GM21423 (cell line): ENCODE measurements at regions not wholly inside any gene's neighbourhood (a gene's known extent, or its start where the extent isn't known, plus 50 kb on each side); places are given as distances from the start of the nearest gene placed in this dataset.

Experiments used
- ATAC-seq: cut with Tn5 transposase; IDR thresholded peaks from one replicate; pipeline ENCODE4 v1.9.1; 2021; ENCODE audit warnings: mild to moderate bottlenecking, moderate library complexity; ENCODE audit not compliant: unreplicated experiment

- ATAC-seq: no peak
These were observed 103.0 kb downstream of the EDN3 start for GRCh38 chr20:59403261-59403961.

- ATAC-seq: no peak
These were observed 103.5 kb downstream of the EDN3 start for GRCh38 chr20:59403962-59404314.

DNA sequence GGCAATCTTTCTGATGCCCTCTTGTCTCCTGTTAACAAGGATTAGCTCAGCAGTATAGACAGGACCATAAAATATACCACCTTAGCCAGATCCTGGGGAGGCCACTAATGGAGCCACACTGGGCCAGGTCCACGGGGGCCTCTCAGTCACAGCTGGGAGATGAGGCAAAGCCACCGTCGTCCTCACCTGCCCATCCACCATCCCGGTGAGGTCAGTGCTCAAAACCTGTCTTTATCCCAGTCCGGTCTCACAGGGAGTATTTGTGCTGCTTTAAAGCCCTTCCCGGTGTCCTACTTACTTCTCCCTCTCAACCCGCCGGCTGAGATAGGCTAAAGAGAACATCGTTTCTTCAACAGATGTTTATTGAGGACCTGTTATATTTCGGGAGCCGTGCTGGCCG lies 104.3 kb downstream of the EDN3 start:
- ATAC-seq: no peak

- ATAC-seq: no peak
These were observed 105.1 kb downstream of the EDN3 start for GRCh38 chr20:59405226-59406200.

DNA sequence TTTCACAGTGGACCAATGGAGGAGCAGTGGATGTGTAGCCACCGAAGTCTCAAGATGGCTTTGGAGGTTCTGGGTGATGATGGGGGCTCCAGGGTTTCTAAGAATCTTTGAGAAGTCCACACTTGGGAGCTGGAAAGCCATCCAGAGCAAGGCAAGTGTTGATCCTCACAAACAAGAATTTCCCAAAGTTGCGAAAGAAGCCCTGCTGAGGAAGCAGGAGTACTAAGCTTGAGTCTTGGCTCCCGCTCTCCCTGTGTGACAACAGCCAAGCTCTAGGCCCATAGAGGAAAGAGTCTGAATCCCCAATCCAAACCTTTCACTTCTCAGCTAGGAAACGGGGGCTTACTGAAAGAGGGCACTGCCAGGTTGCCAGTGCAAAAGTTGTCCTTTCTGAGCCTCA lies 106.0 kb downstream of the EDN3 start:
- ATAC-seq: no peak

DNA sequence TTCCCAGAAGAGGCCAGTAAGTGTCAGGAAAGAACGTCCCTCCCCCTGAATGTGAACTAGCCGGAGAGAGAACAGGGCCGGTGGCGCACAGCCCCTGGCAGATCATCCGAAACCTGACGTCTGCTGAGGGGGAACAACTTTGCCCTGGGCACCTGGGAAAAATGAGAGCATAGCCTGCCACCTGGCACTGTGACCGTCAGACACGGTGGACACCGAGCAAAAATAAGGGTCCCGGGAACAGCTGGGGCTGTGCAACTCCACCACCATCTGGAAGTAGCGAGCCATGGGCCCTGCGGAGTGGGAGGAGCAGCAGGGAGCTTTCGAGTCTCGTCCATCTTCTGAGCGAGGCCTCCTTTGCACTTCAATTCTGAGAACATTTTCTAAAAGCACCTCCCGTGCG lies 110.8 kb downstream of the EDN3 start:
- no peak for ATAC-seq

DNA sequence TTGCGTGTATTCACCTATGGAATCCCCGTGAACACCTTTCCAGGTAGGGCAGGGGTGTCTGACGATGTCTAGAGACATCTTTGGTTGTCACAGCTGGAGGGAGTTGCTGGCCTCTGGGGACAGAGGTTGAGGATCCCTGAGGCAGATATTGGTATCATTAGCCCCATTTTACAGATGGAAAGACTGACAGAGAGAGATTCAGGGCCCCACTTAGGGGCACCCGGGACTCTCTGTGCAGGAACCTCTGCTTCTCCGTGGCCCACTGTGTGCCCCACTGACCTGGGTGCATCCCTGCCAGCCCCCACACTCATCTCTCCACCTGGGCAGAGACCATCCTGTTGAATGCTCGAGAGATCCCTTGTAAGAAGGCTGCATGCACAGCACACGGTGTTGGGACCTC lies 111.2 kb downstream of the EDN3 start:
- no peak for ATAC-seq

- no peak for ATAC-seq
These were observed 111.8 kb downstream of the EDN3 start for GRCh38 chr20:59412181-59412580.

DNA sequence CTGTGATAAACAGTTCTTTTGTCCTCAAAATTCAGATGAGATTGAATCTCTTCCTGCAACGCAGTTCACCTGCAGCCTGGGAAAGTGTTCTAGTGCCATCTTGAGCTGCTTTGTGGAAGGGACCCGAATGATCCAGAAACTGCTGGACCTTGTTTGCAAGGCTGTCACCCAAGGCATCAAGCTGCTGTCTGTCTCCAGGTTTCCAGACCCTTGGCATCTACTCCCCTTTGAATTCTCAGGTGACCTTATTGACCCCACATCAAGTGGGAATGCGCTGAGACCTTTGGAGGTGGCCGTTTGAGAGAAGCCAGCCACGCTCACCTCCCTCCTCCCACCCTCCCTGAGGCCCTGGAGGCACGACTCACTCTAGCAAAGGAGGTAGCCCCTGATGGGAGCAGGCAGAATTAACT lies 112.5 kb downstream of the EDN3 start:
- no peak for ATAC-seq

GRCh38 chr20:59413326-59413865 lies 113.0 kb downstream of the EDN3 start:
- ATAC-seq: no peak

- ATAC-seq: no peak
These were observed 114.7 kb downstream of the EDN3 start for GRCh38 chr20:59414936-59415623.

- no peak for ATAC-seq
These were observed 116.5 kb downstream of the EDN3 start for GRCh38 chr20:59416916-59417315.

- ATAC-seq: no peak
These were observed 120.7 kb downstream of the EDN3 start for GRCh38 chr20:59421089-59421488.

GRCh38 chr20:59421920-59422637 lies 121.7 kb downstream of the EDN3 start:
- ATAC-seq: no peak

DNA sequence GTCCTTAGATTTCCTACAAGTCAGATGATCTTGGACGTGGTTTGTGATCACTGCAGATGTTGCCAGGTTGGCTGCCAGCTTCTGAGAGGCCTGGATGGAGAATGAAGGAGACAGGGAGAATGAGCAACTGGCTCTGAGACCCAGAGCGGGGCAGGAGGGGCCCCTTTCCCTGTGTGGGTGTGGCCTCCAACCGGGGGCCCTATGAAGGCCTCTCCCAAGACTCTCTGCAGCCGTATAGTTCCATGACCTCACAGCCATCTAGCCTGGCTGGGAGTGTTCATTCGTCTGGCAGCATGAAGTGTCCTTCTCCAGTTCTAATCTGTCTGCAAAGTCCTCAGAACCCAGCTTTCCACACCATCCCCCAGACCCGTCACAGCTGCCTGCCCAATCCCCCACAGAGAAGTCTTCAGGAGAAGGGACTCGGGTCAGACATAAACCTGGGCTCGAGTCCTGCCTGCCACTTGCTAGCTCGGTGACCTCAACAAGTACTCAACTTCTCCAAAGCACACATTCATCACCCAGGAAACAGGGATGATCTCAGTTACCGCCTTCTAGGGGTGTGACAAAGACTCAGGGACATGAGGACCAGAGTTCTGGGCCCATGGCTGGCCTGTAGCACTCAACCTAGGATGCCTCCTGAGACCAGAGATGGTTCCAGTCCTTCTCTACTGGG lies 122.6 kb downstream of the EDN3 start:
- ATAC-seq: no peak

DNA sequence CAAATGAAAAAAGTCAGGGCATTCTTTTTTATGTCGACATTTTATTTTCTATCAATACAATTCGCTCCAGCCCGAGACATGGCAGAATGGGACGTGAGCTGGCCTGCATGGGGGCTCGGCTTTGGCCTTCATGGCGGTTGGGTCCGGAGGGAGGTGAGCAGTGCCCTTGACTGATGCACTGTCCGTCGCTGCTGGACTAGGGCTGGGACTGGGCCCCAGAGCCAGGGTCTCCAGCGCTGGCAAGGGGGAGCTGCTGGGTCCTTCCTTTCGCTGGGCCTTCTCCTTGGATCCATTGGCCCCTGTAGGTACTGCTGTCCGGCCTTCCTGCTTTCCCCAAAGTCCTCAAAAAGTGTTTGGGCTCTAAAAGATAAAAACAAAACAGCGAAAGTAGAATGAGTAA lies 124.6 kb downstream of the EDN3 start:
- no peak for ATAC-seq

GRCh38 chr20:59425572-59425971 lies 125.2 kb downstream of the EDN3 start:
- no peak for ATAC-seq

DNA sequence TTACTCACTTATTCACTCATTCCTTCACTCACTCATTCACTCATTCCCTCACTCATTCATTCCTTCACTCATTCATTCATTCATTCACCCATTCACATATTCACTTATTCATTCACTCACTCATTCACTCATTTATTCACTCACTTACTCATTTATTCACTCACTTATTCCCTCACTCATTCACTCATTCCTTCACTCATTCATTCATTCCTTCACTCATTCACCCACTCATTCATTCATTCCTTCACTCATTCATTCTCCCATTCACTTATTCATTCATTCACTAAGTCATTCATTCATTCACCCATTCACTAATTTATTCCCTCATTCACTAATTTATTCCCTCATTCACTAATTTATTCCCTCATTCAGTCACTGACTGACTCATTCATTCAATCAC lies 127.6 kb downstream of the EDN3 start:
- ATAC-seq: no peak

- no peak for ATAC-seq
These were observed 128.2 kb downstream of the EDN3 start for GRCh38 chr20:59428441-59429205.
